Breast epithelium (tissue), 3 donors: ENCODE measurements at regions not wholly inside any gene's neighbourhood (a gene's known extent, or its start where the extent isn't known, plus 50 kb on each side); places are given as distances from the start of the nearest gene placed in this dataset.

ENCODE experiments used
- CTCF ChIP-seq, 3 donors: fragments of 450-650 bp; IDR thresholded peaks; one replicate each; pipeline ENCODE4 v1.5.1; 2016 to 2017; ENCODE audit warnings: antibody characterized with exemption in 3 of 3, mild to moderate bottlenecking in 3 of 3, moderate library complexity in 3 of 3
- POLR2A ChIP-seq: fragments of 450-650 bp; IDR thresholded peaks from one replicate; pipeline ENCODE4 v1.6.1; 2016; ENCODE audit warnings: antibody characterized with exemption, mild to moderate bottlenecking, moderate library complexity

- TF ChIP-seq POLR2A (no peak), CTCF (IDR thresholded peaks at IDR 0.05) (no peak)
Measured at GRCh38 chr12:87310126-87310525, 719.1 kb downstream of the C12orf50 start.
